DND-41 (cell line): ENCODE measurements at regions not wholly inside any gene's neighbourhood (a gene's known extent, or its start where the extent isn't known, plus 50 kb on each side); places are given as distances from the start of the nearest gene placed in this dataset.

Source experiments
- CTCF ChIP-seq: IDR thresholded peaks from 2 replicates; pipeline ENCODE4 v1.5.1; 2012; ENCODE audit warnings: borderline replicate concordance, low read length, moderate library complexity, mild to moderate bottlenecking; ENCODE audit not compliant: poor library complexity, severe bottlenecking; ENCODE audit errors: extremely low read depth
- EZH2 ChIP-seq: IDR thresholded peaks from 3 replicates; pipeline ENCODE4 v1.6.1; 2012; ENCODE audit warnings: borderline replicate concordance, low read depth, mild to moderate bottlenecking, moderate library complexity, low read length, inconsistent platforms; ENCODE audit not compliant: severe bottlenecking

GRCh38 chr19:30155381-30156200, 213.6 kb downstream of the URI1 start:
- no peak for TF ChIP-seq CTCF
- TF ChIP-seq EZH2, result no peak
